Suprapubic skin (tissue), 4 donors: ENCODE measurements at regions not wholly inside any gene's neighbourhood (a gene's known extent, or its start where the extent isn't known, plus 50 kb on each side); places are given as distances from the start of the nearest gene placed in this dataset.

Experiments
- DNase-seq, 2 donors: peaks; one replicate each; pipeline ENCODE4 v3.0.0-alpha.2; 2019; ENCODE audit warnings: low spot score in 2 of 2
- H3K27ac ChIP-seq: fragments of 200-600 bp; sonication (generic); one replicate; pipeline ENCODE4 v1.5.1; 2019
- H3K27me3 ChIP-seq: fragments of 200-600 bp; sonication (generic); one replicate; pipeline ENCODE4 v1.5.1; 2019
- H3K36me3 ChIP-seq: fragments of 200-600 bp; sonication (generic); one replicate; pipeline ENCODE4 v1.5.1; 2019
- H3K4me1 ChIP-seq: fragments of 200-600 bp; sonication (generic); one replicate; pipeline ENCODE4 v1.5.1; 2019
- H3K4me3 ChIP-seq: fragments of 200-600 bp; sonication (generic); one replicate; pipeline ENCODE4 v1.5.1; 2019; ENCODE audit warnings: mild to moderate bottlenecking
- H3K9me3 ChIP-seq: fragments of 200-600 bp; sonication (generic); one replicate; pipeline ENCODE4 v1.5.1; 2019
- CTCF ChIP-seq, 2 donors: fragments of 200-600 bp in 1 of 2; fragments of 450-650 bp in 1 of 2; sonication (generic) in 1 of 2; IDR thresholded peaks; one replicate each; pipeline ENCODE4 v1.5.1; 2016 to 2019; ENCODE audit warnings: antibody characterized with exemption in 2 of 2, mild to moderate bottlenecking in 1 of 2, moderate library complexity in 1 of 2
- EP300 ChIP-seq: sonication (generic); formaldehyde crosslinking; IDR thresholded peaks from one replicate; pipeline ENCODE4 v1.6.1; 2017; ENCODE audit warnings: antibody characterized with exemption
- POLR2A ChIP-seq, 2 donors: fragments of 450-650 bp; IDR thresholded peaks; one replicate each; pipeline ENCODE4 v1.6.1; 2017; ENCODE audit warnings: antibody characterized with exemption in 2 of 2, mild to moderate bottlenecking in 2 of 2, moderate library complexity in 2 of 2
- POLR2AphosphoS5 ChIP-seq, 3 donors: sonication (generic); formaldehyde crosslinking; IDR thresholded peaks; one replicate each; pipeline ENCODE4 v1.6.1; 2017; ENCODE audit warnings: antibody characterized with exemption in 3 of 3
- WGBS: methylation state at CpG from one replicate; pipeline ENCODE4 v1.1.5; 2018; 5-methylcytosine and 5-hydroxymethylcytosine counted together

GRCh38 chr6:127053875-127054235, 64.6 kb upstream of the RSPO3 start:
- TF ChIP-seq POLR2A (IDR thresholded peaks at IDR 0.05): no peak
- no peak for TF ChIP-seq POLR2AphosphoS5 (IDR thresholded peaks at IDR 0.05)
- TF ChIP-seq CTCF (IDR thresholded peaks at IDR 0.05): no peak
- no peak for TF ChIP-seq EP300
- Histone ChIP-seq H3K27ac (no peak overlapping the region), H3K4me3 (no peak overlapping the region), H3K36me3 (no peaks in the 10 kb centered on the region), H3K9me3 (no peaks in the 10 kb centered on the region), H3K4me1 (no peaks in the 10 kb centered on the region), H3K27me3 (no peaks in the 10 kb centered on the region)
- DNase-seq: no peak
- 69% methylated on average over 1 of the region's 1 CpG for WGBS

GRCh38 chr6:127058027-127058426, 60.4 kb upstream of the RSPO3 start:
- Histone ChIP-seq H3K27ac (no peak overlapping the region), H3K4me1 (no peaks in the 10 kb centered on the region), H3K4me3 (no peak overlapping the region), H3K27me3 (no peaks in the 10 kb centered on the region), H3K36me3 (no peaks in the 10 kb centered on the region), H3K9me3 (no peaks in the 10 kb centered on the region)
- 100% methylated on average over 2 of the region's 2 CpGs for WGBS
- TF ChIP-seq EP300 (no peak), POLR2A (IDR thresholded peaks at IDR 0.05) (no peak), POLR2AphosphoS5 (IDR thresholded peaks at IDR 0.05) (no peak), CTCF (IDR thresholded peaks at IDR 0.05) (no peak)
- DNase-seq: no peak

GRCh38 chr6:127058936-127059335, 59.5 kb upstream of the RSPO3 start:
- no peak for DNase-seq
- H3K4me1 ChIP-seq: no peaks in the 10 kb centered on the region
- no peak overlapping the region for H3K27ac ChIP-seq
- H3K27me3 ChIP-seq: no peaks in the 10 kb centered on the region
- TF ChIP-seq CTCF (IDR thresholded peaks at IDR 0.05) (no peak), POLR2A (IDR thresholded peaks at IDR 0.05) (no peak), EP300 (no peak), POLR2AphosphoS5 (IDR thresholded peaks at IDR 0.05) (no peak)
- no peak overlapping the region for H3K4me3 ChIP-seq
- H3K9me3 ChIP-seq: no peaks in the 10 kb centered on the region
- no peaks in the 10 kb centered on the region for H3K36me3 ChIP-seq
- 72% methylated on average over 2 of the region's 2 CpGs for WGBS
